Activated B cell treated with CpG ODN at 0.5 μM for 24 hours (primary cell): ENCODE measurements at regions not wholly inside any gene's neighbourhood (a gene's known extent, or its start where the extent isn't known, plus 50 kb on each side); places are given as distances from the start of the nearest gene placed in this dataset.

Experiments
- ATAC-seq: fragments of 200-7000 bp; cut with Tn5 transposase; one replicate; pipeline ENCODE4 v1.10.0; 2021; ENCODE audit warnings: low read depth, mild to moderate bottlenecking, moderate library complexity
- CTCF ChIA-PET: fragments of 350-600 bp; sonication (Branson Sonifier 250); formaldehyde crosslinking; loops from one replicate; lab custom pipeline; 2021; ENCODE audit warnings: antibody characterized with exemption; lab: Charles Lee
- POLR2A ChIA-PET: fragments of 350-600 bp; sonication (Branson Sonifier 250); formaldehyde crosslinking; loops from one replicate; lab custom pipeline; 2021; ENCODE audit warnings: antibody characterized with exemption; lab: Charles Lee
- DNase-seq: peaks from one replicate; pipeline ENCODE4 v3.0.0; 2022
- H3K27ac Mint-ChIP-seq: one replicate; pipeline ENCODE4 v1.8.0; 2020; ENCODE audit warnings: mixed read lengths
- H3K27me3 Mint-ChIP-seq: one replicate; pipeline ENCODE4 v1.8.0; 2021; ENCODE audit warnings: mixed read lengths
- H3K36me3 Mint-ChIP-seq: one replicate; pipeline ENCODE4 v1.8.0; 2021; ENCODE audit warnings: low read depth, mixed read lengths
- H3K4me1 Mint-ChIP-seq: one replicate; pipeline ENCODE4 v1.8.0; 2021; ENCODE audit warnings: mixed read lengths
- H3K4me3 Mint-ChIP-seq: one replicate; pipeline ENCODE4 v1.8.0; 2020; ENCODE audit warnings: mild to moderate bottlenecking, mixed read lengths
- H3K9me3 Mint-ChIP-seq: one replicate; pipeline ENCODE4 v1.8.0; 2020; ENCODE audit warnings: mixed read lengths
- intact Hi-C: fragments of 100-400 bp; cut with micrococcal nuclease; formaldehyde crosslinking; loops from one replicate; pipeline ENCODE4 v1.15.1; 2024
- TF ChIP-seq, protein P1 (sequence below): fragments of 200-600 bp; IDR thresholded peaks from one replicate; pipeline ENCODE4 v1.8.0; 2022; ENCODE audit warnings: antibody characterized with exemption, mild to moderate bottlenecking

DNA sequence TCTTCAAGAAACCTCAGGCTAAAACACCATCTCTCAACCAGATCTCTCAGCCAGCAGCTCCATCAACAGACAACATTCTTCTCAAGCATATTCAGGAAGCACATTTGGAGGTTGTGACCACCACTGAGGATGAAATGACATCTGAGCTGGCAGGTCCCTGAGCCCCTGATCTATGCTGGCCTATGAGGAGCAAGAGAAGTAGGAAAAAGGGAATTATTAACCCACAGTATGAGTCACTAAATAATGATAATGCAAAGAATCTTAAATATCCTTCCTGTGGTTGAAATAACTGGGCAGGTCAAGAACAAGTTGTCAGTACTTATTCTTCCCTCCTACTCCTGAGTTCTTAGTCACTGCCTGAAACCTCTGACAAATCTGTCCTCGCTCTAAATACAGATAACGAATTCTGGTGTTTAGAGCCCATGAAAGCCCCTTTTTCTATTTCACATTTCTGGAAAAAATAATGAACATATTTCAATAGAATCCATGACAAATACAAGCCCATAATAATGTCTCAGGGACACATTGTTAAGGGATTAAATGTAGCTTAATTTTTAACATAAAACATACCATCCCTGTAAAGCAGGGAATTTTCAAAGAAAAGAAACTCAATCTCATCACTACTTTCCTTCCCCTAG lies 225.8 kb upstream of the IRS2 start:
- Mint-ChIP-seq H3K36me3 (no peaks in the 10 kb centered on the region), H3K4me3 (no peak overlapping the region), H3K27ac (no peak overlapping the region), H3K9me3 (no peaks in the 10 kb centered on the region), H3K27me3 (no peaks in the 10 kb centered on the region), H3K4me1 (no peaks in the 10 kb centered on the region)
- intact Hi-C loops, result no loop called here
- TF ChIP-seq, protein P1, sequence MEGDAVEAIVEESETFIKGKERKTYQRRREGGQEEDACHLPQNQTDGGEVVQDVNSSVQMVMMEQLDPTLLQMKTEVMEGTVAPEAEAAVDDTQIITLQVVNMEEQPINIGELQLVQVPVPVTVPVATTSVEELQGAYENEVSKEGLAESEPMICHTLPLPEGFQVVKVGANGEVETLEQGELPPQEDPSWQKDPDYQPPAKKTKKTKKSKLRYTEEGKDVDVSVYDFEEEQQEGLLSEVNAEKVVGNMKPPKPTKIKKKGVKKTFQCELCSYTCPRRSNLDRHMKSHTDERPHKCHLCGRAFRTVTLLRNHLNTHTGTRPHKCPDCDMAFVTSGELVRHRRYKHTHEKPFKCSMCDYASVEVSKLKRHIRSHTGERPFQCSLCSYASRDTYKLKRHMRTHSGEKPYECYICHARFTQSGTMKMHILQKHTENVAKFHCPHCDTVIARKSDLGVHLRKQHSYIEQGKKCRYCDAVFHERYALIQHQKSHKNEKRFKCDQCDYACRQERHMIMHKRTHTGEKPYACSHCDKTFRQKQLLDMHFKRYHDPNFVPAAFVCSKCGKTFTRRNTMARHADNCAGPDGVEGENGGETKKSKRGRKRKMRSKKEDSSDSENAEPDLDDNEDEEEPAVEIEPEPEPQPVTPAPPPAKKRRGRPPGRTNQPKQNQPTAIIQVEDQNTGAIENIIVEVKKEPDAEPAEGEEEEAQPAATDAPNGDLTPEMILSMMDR, result no peak
- CTCF ChIA-PET, result no interaction called here
- no peak for ATAC-seq
- POLR2A ChIA-PET, result no interaction called here
- DNase-seq, result no peak

DNA sequence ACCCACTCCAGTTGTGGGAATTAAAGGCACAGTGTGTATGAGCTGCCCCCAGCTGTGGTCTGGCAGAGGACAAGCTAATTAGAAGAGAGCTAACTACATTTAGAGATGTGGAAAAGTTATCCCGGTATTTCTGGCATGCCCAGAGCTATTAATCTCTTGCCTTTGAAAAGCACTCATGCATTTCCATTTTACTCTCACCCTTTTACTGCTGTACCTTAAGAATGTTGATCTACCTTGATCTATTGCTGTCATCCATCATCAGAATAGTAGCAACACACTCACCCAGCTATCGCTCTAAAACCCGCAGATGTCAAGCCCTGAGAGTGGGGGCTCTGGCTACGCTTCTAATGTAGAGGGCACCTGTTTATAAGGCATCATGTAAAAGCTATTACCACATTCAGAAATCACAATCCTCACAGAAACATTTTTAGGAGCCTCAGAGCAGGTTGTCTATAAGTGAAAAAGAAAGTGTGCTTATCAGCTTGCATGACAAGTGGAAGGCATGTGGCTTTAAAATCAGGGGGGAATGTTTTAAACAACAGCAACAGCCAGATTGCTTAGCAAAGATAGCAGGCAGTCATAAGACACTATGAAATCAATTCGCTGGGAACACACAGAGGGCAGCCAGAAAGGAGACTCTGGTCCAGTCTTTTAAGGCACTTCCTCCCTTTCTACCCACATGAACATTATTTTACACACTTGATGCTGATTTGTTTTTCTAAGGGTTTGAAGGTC lies 224.2 kb upstream of the IRS2 start:
- intact Hi-C loops, result no loop called here
- TF ChIP-seq, protein P1, result no peak
- H3K27me3 Mint-ChIP-seq, result no peaks in the 10 kb centered on the region
- H3K27ac Mint-ChIP-seq, result no peak overlapping the region
- ChIA-PET POLR2A (no interaction called here), CTCF (no interaction called here)
- no peaks in the 10 kb centered on the region for H3K36me3 Mint-ChIP-seq
- no peak for ATAC-seq
- no peaks in the 10 kb centered on the region for H3K4me1 Mint-ChIP-seq
- no peak overlapping the region for H3K4me3 Mint-ChIP-seq
- no peaks in the 10 kb centered on the region for H3K9me3 Mint-ChIP-seq
- no peak for DNase-seq

DNA sequence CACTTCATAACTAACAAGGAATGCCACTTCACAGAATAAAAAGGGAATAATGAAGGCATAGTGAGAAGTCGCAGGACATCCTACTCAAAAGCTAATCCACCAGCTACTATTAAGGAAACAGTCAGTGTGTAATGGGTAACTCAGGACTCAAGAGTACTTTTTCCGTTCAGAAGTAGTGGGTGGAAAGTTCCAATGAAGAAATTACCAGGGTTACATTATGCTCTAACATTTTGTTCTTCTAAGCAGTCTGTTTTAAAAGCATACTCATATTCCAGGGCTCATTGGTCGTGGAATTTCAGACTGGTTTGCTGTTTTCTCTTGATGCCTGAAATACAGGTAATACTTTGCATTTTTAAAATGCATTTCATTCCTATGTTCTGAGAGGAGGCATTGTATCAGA lies 222.4 kb upstream of the IRS2 start:
- Mint-ChIP-seq H3K4me3 (no peak overlapping the region), H3K4me1 (no peaks in the 10 kb centered on the region), H3K9me3 (no peaks in the 10 kb centered on the region), H3K27ac (no peak overlapping the region), H3K36me3 (no peaks in the 10 kb centered on the region), H3K27me3 (no peaks in the 10 kb centered on the region)
- ATAC-seq (no peak), DNase-seq (no peak)
- POLR2A ChIA-PET, result no interaction called here
- CTCF ChIA-PET, result no interaction called here
- TF ChIP-seq, protein P1, result no peak
- intact Hi-C loops, result no loop called here

DNA sequence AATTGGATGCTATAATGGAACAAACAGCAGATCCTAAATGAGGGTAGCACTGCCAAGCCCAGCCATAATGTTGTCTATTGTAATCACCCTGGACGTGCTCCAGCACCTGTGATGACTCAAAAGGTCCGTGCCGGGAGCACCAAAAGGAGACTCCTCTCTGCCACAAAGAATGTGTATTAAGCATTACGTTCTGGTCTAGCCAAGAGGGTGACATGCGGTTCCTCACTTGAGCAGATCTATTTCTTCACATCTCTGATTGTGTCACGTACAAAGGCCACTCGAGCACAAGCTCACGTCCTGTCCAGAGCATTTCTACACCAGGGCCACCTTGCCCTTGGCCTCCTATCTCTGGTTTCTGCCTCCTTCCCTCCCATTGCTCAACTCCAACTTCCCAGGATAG lies 219.9 kb upstream of the IRS2 start:
- Mint-ChIP-seq H3K4me3 (no peak overlapping the region), H3K27ac (no peak overlapping the region), H3K36me3 (no peaks in the 10 kb centered on the region), H3K4me1 (no peaks in the 10 kb centered on the region), H3K9me3 (no peaks in the 10 kb centered on the region), H3K27me3 (no peaks in the 10 kb centered on the region)
- TF ChIP-seq, protein P1, result no peak
- DNase-seq, result no peak
- no peak for ATAC-seq
- POLR2A ChIA-PET, result no interaction called here
- CTCF ChIA-PET, result no interaction called here
- intact Hi-C loops, result no loop called here

DNA sequence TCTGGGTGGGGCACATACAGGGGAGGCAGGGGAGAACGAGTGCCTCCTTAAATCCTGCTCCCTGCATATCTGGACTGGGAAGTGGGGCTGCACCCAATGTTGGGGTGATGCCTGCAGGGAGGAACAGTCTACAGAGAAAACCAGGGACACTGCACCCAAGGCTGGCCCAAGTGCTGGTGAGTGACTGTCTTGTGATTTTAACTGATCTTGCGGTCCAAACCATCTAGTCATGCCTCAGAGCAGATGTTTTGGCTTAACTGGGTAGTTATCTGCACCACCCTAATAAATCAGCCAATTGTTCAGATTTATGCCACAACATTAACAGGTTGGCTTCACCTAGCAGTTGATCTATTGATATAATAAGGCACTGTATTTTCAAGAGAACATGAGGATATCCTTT lies 219.2 kb upstream of the IRS2 start:
- no peaks in the 10 kb centered on the region for H3K4me1 Mint-ChIP-seq
- H3K27ac Mint-ChIP-seq, result no peak overlapping the region
- H3K27me3 Mint-ChIP-seq, result no peaks in the 10 kb centered on the region
- no peaks in the 10 kb centered on the region for H3K9me3 Mint-ChIP-seq
- CTCF ChIA-PET, result no interaction called here
- ATAC-seq, result no peak
- intact Hi-C loops, result no loop called here
- H3K4me3 Mint-ChIP-seq, result no peak overlapping the region
- no peak for DNase-seq
- TF ChIP-seq, protein P1, result no peak
- no peaks in the 10 kb centered on the region for H3K36me3 Mint-ChIP-seq
- POLR2A ChIA-PET, result no interaction called here
